Esophagus muscularis mucosa (tissue), 4 donors: ENCODE measurements at regions not wholly inside any gene's neighbourhood (a gene's known extent, or its start where the extent isn't known, plus 50 kb on each side); places are given as distances from the start of the nearest gene placed in this dataset.

Experiments
- CTCF ChIP-seq, 3 experiments: fragments of 200-600 bp in 2 of 3; fragments of 450-650 bp in 1 of 3; sonication (generic) in 2 of 3; IDR thresholded peaks; one replicate each; pipeline ENCODE4 v1.5.1; 2017 to 2019; ENCODE audit warnings: antibody characterized with exemption in 3 of 3, mild to moderate bottlenecking in 2 of 3, moderate library complexity in 1 of 3
- EP300 ChIP-seq: sonication (generic); formaldehyde crosslinking; IDR thresholded peaks from one replicate; pipeline ENCODE4 v1.6.1; 2017; ENCODE audit warnings: antibody characterized with exemption
- POLR2A ChIP-seq: fragments of 450-650 bp; IDR thresholded peaks from one replicate; pipeline ENCODE4 v1.6.1; 2017; ENCODE audit warnings: antibody characterized with exemption, moderate library complexity, mild to moderate bottlenecking, low read depth
- POLR2AphosphoS5 ChIP-seq, 2 donors: sonication (generic); formaldehyde crosslinking; IDR thresholded peaks; one replicate each; pipeline ENCODE4 v1.6.1; 2017; ENCODE audit warnings: antibody characterized with exemption in 2 of 2

GRCh38 chr4:151887816-151888180, 127.0 kb upstream of the GATB start:
- TF ChIP-seq CTCF (IDR thresholded peaks at IDR 0.05) (no peak), POLR2AphosphoS5 (IDR thresholded peaks at IDR 0.05) (no peak), POLR2A (no peak), EP300 (no peak)
